Stimulated activated CD8-positive, alpha-beta memory T cell treated with anti-CD3 and anti-CD28 coated beads, Interleukin-4, amount 100 ng/mL, for 48 hours (primary cell): ENCODE measurements at regions not wholly inside any gene's neighbourhood (a gene's known extent, or its start where the extent isn't known, plus 50 kb on each side); places are given as distances from the start of the nearest gene placed in this dataset.

ENCODE experiments used
- DNase-seq: peaks from one replicate; pipeline ENCODE4 v3.0.0-alpha.2; 2020

DNA sequence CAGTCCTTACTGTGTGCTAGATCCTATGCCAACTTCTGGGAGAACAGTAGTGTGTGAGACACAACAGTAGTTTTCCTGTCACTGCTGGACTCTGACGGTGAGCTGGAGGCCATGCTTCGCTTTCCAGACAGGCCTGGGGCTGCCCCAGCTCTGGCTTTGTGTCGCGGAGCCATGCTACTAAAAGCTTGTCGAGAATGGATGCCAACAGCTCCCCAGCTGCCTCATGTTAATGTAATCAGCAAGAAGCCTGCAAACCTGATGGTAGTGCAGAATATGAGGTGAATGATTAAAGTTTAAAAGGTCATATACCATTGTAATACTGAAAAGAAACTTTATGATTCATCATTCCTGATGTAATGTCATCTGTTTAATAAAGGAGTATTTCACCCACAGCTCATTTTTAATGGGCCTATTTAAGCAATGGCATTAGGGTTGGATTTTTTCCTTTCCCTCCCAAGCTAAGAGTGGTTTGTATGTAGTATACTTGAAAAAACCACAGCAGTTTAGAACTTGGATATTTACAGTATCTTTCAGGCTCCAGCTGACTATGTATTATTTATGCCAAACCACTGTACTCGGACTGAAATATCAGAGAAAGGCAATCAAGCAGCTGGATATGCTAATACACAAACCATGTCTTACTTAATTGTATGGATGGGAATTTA lies 343.0 kb downstream of the NUF2 start:
- DNase-seq, result no peak

DNA sequence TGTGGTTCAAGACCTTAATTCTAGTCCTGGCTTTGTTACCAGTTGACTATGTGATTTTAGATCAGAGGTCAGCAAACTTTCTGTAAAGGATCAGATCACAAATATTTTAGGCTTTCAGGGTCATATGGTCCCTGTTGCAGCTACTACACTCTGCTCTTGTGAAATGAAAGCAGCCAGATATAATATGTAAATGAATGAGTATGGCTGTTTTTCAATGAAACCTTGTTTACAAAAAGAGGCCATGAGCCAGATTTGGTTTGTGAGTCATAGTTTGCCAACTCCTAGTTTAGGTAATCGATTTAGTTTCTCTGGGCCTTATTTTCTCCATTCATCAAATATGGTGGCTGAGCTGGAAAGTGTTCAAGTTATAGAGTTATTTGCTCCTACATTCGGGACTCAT lies 346.7 kb downstream of the NUF2 start:
- DNase-seq, result no peak

DNA sequence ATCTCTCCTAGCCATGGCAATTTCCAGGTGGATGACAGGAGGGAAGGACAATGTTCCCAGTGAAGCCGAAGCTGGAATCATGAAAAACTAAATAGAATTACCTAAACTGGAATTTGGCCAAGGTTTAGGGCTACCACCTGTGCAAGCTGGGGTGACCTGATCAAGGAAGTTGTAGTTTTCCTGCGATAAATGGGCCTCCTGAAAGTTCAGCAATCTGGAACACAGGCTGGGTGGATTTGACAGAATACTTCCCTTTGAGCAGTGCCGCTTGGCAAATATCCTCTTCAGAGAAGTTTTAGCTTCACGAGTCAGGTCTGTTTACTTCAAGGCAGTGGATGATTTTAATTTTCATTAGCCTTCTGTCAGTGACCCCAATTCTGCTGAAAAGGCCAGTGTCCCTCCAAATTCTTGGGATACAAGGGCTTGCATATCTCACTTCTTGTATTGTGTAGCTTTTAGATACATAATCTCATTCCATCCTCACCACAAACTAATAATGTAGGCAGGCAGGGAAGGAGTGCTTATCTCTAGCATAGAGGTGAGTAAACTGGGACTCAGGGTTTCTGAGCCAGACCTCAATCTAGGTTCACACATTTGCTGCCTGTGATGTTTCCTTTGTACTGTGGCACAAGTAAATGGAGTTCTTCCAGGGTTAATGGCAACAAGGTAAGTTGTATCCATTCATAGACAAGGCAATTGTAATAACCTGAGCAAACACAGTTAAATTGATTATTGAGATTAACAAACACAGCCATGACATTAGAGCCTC lies 349.4 kb downstream of the NUF2 start:
- no peak for DNase-seq

- DNase-seq, result no peak
These were observed 351.4 kb downstream of the NUF2 start for GRCh38 chr1:163672976-163673758.

DNA sequence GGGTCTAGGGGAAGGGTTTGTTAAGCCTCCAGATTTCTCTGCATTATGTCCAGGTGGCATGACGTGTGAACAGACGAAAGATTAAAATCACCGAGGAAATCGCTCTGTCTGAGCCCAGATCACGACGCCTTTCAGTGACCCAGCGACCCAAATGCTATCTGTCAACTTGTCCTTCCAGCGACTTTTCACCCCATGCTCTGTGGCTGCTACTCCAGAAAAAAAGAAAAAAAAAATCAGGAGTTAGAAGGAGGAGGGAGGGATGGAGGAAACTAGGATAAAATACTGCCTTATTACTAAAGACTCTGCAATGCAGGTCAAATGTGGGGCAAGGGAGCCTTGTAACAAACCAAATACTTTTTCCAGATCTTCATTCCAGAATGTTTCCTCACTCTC lies 352.0 kb downstream of the NUF2 start:
- no peak for DNase-seq

DNA sequence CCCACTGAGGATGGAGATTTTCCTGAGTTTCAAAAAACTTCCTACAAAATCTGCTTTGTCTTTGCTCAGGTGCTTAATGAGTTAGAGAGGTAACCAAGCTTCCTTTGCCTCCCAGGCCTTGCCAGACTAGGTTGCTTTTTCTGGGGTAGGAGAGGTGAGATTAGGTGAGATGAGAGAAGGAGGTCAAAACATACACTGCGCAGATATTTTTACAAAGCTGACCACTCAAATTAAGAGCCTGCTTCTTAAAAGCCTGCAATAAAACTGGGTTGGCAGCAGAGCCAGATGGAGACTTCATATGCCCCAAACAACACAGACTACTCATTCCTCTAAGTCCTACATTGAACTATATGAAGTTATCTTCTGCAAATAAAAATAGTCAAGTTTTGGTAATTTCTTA lies 352.5 kb downstream of the NUF2 start:
- no peak for DNase-seq

GRCh38 chr1:163684785-163685184 lies 363.0 kb downstream of the NUF2 start:
- no peak for DNase-seq

DNA sequence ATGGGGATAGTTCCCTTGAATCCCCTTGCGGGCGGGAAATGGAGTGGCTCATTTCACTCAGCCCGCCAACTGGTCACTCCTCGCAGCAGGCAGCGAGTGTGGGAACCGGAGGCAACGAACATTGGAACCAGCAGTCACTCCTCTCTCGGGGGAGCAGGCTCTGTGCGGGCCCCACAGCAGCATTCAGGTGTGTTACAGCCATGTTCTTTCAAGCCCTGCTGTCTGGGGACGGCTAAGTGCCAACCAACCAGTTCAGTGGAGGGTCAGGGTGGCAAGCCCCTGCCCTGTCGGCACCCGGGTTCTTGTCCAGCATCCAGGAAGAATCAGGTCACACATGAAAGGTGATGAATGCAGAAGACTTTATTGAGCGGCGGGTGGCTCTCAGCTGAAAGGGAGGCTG lies 370.5 kb downstream of the NUF2 start:
- DNase-seq, result no peak

DNA sequence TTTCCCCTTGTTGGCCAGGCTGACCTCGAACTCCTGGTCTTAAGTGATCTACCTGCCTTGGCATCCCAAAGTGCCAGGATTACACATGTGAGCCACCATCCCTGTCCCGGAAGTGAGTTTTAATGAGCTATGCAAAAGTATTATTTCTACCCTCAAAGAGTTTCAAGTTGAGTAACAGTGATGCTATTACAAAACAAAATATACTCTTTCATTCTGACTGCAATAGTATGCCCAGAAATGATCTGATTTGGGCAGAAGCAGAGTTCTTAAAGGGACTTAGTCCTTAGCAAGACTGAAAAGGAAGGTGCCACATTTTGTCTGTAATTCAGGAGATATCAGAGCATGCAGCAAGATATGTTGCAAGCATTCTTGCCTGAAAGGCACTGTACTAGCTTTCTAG lies 375.4 kb downstream of the NUF2 start:
- DNase-seq, result peak; percentile 23

GRCh38 chr1:163701783-163702374 lies 380.1 kb downstream of the NUF2 start:
- no peak for DNase-seq

- no peak for DNase-seq
These were observed 382.0 kb downstream of the NUF2 start for GRCh38 chr1:163703794-163704193.

DNA sequence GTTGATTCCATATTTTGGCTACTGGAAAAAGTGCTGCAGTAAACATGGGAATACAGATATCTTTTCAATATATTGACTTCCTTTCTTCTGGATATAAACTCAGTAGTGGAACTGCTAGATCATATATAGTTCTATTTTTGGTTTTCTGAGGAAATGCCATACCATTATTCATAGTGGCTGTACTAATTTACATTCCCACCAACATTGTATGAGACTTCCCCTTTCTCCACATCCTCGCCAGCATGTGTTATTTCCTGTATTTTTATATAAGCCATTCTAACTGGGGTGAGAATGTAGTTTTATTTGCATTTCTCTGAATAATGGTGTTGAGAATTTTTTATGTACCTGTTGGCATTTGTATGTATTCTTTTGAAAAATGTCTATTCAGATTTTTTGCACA lies 385.2 kb downstream of the NUF2 start:
- no peak for DNase-seq

DNA sequence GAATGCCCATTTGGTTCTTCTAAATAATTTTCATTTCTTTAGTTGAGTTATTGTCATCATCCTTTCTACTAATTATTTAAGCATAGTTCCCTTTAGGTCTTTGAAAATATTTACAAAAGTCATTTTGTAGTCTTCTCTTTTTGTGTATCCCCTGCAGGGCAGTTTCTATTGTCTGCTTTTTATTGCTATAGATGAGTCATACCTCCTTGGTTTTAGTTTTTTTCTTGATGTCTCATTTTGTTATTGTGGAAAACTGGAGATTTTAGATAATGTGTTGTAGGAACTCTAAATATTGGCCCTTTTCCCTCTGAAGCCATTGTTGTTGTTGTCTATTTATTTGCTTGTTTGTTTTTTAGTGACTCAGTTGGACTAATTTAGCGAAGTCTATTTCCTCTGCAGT lies 387.9 kb downstream of the NUF2 start:
- DNase-seq, result no peak

- DNase-seq, result no peak
These were observed 390.6 kb downstream of the NUF2 start for GRCh38 chr1:163712321-163712720.

GRCh38 chr1:163720294-163720693 lies 398.5 kb downstream of the NUF2 start:
- DNase-seq, result no peak

DNA sequence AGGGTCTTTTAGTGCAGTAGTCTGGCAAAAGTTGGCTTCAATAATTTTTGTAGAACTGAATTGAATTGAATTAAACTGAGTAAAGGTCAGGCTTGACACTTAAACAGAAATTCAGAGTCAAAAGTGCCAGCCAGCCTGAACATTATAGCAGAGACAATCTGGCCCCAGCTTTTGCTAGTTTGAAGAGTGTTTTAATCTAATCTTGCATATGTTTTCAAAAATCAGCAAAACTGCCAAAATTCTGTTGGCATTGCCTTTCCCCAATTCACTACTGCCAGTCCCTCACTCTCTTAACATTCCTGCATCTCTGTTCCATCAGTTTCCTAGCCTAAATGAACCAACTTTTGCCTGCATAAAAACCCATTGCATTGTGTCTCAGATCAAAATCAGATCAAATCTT lies 403.8 kb downstream of the NUF2 start:
- DNase-seq, result no peak

DNA sequence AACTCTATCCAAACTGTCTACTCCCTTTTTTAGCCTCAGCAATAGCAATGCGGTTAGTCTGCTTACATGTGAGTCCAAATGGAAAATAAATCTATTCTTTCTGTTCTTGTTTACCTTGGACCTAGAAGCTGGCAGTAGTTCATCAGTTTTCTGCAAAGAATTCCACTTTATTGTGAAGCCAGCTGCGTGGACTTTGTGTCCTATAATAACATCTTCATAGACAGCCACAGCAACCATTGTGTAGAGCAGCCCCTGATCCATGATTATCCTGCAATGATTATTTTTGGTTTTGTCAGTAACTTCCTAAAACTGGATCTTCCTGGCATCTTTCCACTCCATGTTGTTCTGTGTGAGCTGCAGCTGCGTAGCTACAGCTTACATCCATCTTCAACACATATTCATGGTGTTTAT lies 408.7 kb downstream of the NUF2 start:
- no peak for DNase-seq

DNA sequence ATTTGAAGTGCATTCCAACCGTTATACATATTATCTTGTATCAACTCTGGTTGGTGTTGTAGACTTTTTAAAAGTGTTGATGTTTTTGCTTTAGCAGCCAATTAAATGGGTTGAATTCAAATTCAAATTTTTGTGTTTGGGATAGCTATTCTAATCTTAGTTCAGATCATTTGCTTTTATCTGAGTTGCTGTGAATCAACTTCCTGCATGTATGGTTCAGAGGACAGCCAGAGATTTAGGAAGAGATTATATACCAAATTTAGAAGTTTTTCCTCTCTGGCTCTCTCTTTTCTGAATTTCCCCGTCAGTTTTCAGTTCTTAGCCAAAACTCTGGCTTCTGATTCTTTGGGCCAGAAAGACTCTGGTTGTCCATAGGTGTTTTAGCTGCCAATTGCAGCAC lies 415.5 kb downstream of the NUF2 start:
- no peak for DNase-seq

- DNase-seq, result no peak
These were observed 422.6 kb downstream of the NUF2 start for GRCh38 chr1:163744301-163744887.

GRCh38 chr1:163745204-163745603 lies 423.4 kb downstream of the NUF2 start:
- no peak for DNase-seq

DNA sequence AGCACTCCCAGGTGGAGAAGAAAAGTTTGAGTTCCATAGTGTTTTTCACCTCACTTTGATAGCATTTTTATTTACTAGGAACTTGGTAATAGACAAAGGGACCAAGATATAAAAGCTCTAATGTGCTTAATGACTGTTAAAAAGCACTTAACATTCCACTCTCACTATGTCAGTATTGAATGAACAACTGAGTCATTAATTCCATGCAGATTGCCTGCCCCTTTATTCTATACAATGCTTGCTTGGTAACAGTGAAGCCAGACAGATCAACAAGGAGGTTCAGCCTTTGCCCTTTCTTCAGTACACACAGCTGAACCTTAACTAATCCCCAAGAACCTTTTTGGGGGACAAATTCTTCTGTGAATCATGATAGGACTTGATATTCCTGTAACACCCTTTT lies 425.5 kb downstream of the NUF2 start:
- DNase-seq, result no peak

GRCh38 chr1:163747855-163748254 lies 426.1 kb downstream of the NUF2 start:
- no peak for DNase-seq

- DNase-seq, result no peak
These were observed 437.4 kb downstream of the NUF2 start for GRCh38 chr1:163758977-163759670.
